GM19328 (cell line): ENCODE measurements at regions not wholly inside any gene's neighbourhood (a gene's known extent, or its start where the extent isn't known, plus 50 kb on each side); places are given as distances from the start of the nearest gene placed in this dataset.
"Not testable (repeated sequence)": the region's sequence is repeated elsewhere in the genome, so short reads cannot be mapped to it uniquely, and the experiment has no call there.

Experiments used
- ATAC-seq: cut with Tn5 transposase; IDR thresholded peaks from one replicate; pipeline ENCODE4 v1.9.1; 2021; ENCODE audit warnings: mild to moderate bottlenecking, moderate library complexity; ENCODE audit not compliant: unreplicated experiment

GRCh38 chr5:118407958-118408357 is 580.4 kb downstream of the DTWD2 start:
- no peak for ATAC-seq

DNA sequence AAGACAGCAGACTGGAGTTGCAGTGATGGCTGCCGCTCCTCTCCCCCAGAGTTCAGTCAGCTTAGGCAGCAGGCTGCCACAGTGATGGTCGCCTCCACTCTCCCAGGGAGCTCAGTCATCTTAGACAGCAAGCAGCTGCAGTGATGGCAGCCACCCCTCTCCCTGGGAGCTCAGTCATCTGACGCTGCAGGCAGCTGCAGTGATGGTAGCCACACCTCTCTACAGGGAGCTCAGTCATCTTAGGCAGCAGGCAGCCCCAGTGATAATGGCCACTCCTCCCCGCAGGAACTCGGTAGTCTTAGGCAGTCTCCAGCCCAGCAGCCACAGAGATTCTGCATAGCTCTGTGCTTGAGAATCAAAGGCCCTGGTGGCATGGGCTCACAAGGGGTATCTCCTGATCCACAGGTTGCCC is 582.7 kb downstream of the DTWD2 start:
- ATAC-seq: no peak

DNA sequence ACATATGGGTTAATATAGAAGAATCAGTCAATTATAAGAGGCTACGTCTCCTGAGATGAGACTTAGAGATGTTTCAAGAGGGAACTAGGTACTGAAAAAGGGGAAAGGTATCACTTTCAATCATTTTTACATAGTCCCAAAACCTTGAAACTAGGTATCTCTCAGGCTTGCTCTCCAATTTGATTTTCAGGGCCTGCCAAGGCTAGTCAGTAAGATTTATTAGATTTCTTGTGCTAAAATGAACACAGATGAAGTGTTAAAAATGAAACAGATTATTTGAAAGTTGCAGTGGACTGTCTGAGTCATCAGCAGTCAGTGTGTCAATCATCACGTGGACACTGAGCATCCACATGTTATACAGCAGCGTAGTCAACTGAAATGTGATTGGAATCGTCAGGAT is 591.1 kb downstream of the DTWD2 start:
- no peak for ATAC-seq

GRCh38 chr5:118392491-118392890 is 595.9 kb downstream of the DTWD2 start:
- ATAC-seq: no peak

- not testable (repeated sequence) for ATAC-seq
These were observed 605.4 kb downstream of the DTWD2 start for GRCh38 chr5:118382931-118383330.

- no peak for ATAC-seq
These were observed 608.9 kb downstream of the DTWD2 start for GRCh38 chr5:118379470-118379869.

GRCh38 chr5:118378959-118379358 is 609.4 kb downstream of the DTWD2 start:
- no peak for ATAC-seq

GRCh38 chr5:118377420-118377819 is 610.9 kb downstream of the DTWD2 start:
- no peak for ATAC-seq

- ATAC-seq: no peak
These were observed 616.1 kb downstream of the DTWD2 start for GRCh38 chr5:118371973-118372831.

DNA sequence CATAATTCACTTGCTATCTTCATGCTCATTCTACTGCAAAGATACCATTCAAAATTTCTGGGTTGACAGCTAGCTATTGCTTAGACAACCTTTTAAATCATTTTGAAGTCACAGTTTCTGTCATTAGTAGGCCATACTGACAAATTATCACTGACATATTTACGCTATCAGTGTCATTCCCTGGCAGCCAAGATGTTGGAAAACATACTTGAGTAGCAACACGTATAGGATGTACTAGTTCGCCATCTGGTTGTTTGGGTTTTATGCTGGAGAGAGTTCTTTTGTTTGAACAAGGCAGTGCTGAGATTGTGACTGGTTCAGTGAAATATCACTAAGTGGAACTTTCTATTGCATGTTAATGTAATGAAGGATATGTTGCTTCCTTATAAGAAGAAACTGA is 621.9 kb downstream of the DTWD2 start:
- no peak for ATAC-seq

DNA sequence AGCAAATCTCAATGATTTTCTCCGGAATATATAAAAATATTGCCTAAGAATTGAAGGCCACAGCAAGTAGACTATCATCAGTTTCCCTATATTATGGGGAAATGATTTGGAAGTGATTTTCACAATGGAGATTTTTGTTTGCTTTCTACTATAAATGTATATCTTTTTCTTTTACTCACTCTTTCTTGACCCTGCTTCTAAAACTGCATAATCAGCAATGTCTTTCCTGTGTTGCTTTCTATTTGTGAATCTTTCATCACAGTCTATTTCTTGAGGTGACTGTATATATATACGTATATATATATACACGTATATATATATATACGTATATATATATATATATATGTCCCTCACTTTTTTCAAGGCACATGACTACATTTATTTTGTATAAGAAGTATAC is 622.6 kb downstream of the DTWD2 start:
- no peak for ATAC-seq

GRCh38 chr5:118354797-118355196 is 633.5 kb downstream of the DTWD2 start:
- no peak for ATAC-seq

- no peak for ATAC-seq
These were observed 634.4 kb downstream of the DTWD2 start for GRCh38 chr5:118353970-118354369.

GRCh38 chr5:118336468-118336867 is 651.9 kb downstream of the DTWD2 start:
- no peak for ATAC-seq

GRCh38 chr5:118327389-118327788 is 661.0 kb downstream of the DTWD2 start:
- ATAC-seq: no peak

DNA sequence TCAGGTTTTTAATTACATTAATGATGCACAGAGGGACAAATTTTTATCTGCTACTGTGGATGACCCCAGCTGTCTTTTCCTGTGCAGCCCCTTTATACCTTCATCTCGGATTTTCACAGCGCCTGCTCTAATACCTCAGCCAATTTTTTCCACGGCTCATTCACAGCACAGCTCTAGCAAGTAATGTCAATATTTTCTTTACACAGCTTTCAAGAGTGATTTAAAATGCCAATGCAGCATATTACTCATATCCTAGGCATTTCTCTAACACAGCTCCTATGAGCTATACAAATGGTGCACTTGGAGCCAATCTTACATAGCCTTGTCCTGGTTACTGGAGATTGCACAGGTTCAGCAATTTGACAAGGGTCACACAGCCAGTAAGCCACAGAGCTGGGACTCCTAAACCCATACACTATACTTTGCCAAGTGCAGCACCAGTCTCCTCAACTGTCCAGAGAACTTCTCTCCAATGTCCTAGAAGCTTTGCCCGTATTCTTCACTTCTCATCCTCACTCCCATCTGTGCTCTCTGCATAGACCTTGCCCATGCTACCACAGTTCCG is 661.8 kb downstream of the DTWD2 start:
- ATAC-seq: no peak

DNA sequence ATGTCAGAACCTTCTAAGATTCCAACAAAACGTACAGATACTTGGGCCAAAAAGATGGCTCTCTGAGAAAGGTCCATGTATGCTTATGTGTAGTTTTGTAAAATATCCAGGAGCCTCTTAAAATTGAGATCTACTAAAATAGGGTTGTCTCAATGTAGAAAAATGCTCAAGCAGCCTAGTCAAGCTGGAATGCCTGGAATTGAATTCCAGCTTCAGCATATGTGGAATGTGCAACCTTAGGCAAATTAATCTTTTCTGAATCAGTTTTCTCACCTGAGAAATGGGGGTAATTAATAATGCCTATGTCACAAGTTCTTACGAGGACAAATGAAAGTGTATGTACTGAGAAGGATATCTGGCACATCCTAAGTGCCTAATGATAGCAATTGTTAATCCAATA is 662.4 kb downstream of the DTWD2 start:
- no peak for ATAC-seq

- ATAC-seq: not testable (repeated sequence)
These were observed 664.6 kb downstream of the DTWD2 start for GRCh38 chr5:118323723-118324122.

GRCh38 chr5:118321081-118321480 is 667.3 kb downstream of the DTWD2 start:
- no peak for ATAC-seq

GRCh38 chr5:118320121-118320520 is 668.2 kb downstream of the DTWD2 start:
- no peak for ATAC-seq

- no peak for ATAC-seq
These were observed 673.4 kb downstream of the DTWD2 start for GRCh38 chr5:118314931-118315330.

- no peak for ATAC-seq
These were observed 677.1 kb downstream of the DTWD2 start for GRCh38 chr5:118311103-118311819.
